ENCODE measurements at regions not wholly inside any gene's neighbourhood (a gene's known extent, or its start where the extent isn't known, plus 50 kb on each side); places are given as distances from the start of the nearest gene placed in this dataset.
"Not testable (repeated sequence)": the region's sequence is repeated elsewhere in the genome, so short reads cannot be mapped to it uniquely, and the experiment has no call there.

DNA sequence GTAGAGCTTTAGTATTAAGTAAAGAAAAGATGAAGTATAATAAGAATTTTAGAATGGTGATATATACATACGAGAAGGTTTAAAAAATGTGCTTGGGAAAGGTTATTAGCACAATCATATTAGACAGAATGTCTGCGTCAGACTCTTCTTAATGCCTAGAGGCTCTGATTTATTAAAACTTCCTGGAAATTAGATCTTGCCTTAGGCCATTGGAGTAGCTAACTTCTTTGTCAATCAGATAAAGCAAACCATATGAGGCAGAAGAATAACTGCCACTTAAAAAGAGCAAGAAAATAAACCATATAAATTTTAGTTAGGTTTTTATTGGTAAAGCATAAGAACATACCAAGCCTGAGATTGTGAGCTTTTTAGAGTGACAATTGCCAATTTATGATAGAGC is 309.1 kb downstream of the TLL1 start:
- DNase-seq (ENCODE audit: low read depth), result no peak

DNA sequence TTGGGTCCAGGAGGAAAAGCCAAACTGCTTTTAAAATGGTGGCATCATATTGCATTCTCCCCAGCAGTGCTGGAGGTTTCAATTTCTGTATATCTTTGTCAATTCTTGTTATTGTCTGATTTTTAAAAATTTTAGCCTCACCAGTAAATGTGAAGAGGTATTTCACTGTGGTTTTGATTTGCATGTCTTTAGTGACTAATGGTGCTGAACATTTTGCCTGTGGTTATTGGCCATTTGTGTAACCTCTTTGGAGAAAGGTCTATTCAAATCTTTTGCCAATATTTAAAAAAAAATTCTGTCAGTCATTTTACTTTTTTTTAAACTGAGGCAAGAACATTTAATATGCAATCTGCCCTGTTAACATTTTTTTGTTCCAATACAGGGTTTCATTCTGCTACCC is 322.1 kb downstream of the TLL1 start:
- DNase-seq (ENCODE audit: low read depth), result no peak
- H3K4me3 ChIP-seq (ENCODE audit: control insufficient read depth, low read depth, low read length), result no peak overlapping the region
- TF ChIP-seq, protein P1, sequence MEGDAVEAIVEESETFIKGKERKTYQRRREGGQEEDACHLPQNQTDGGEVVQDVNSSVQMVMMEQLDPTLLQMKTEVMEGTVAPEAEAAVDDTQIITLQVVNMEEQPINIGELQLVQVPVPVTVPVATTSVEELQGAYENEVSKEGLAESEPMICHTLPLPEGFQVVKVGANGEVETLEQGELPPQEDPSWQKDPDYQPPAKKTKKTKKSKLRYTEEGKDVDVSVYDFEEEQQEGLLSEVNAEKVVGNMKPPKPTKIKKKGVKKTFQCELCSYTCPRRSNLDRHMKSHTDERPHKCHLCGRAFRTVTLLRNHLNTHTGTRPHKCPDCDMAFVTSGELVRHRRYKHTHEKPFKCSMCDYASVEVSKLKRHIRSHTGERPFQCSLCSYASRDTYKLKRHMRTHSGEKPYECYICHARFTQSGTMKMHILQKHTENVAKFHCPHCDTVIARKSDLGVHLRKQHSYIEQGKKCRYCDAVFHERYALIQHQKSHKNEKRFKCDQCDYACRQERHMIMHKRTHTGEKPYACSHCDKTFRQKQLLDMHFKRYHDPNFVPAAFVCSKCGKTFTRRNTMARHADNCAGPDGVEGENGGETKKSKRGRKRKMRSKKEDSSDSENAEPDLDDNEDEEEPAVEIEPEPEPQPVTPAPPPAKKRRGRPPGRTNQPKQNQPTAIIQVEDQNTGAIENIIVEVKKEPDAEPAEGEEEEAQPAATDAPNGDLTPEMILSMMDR (IDR thresholded peaks at IDR 0.05; ENCODE audit: control insufficient read depth, insufficient read depth, low read depth, low read length, missing control alignments), result no peak

More for the DNA sequence above, 309.1 kb downstream of the TLL1 start:
- no peak overlapping the region for H3K4me3 ChIP-seq (ENCODE audit: control insufficient read depth, low read depth, low read length)
- TF ChIP-seq, protein P1 (IDR thresholded peaks at IDR 0.05; ENCODE audit: control insufficient read depth, insufficient read depth, low read depth, low read length, missing control alignments), result no peak

DNA sequence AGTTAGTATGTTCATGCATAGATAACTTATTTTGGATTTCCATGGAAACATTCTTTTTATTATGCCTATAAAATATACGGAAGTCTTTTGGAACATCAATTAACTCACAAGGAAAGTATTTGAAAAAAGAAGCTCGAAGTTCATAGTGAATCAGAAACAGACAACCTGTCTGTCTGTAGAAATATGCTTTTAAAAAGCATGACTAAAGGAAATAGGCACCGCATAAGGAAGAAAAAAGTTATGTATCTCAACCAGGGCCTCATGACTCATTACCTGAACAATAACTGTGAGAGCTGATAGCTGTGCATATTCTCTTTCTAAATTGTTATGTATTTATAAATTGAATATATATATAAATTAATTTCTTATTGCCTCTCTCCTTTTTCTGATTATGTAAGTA is 324.1 kb downstream of the TLL1 start:
- no peak for DNase-seq (ENCODE audit: low read depth)
- TF ChIP-seq, protein P1 (IDR thresholded peaks at IDR 0.05; ENCODE audit: control insufficient read depth, insufficient read depth, low read depth, low read length, missing control alignments), result no peak
- no peak overlapping the region for H3K4me3 ChIP-seq (ENCODE audit: control insufficient read depth, low read depth, low read length)

DNA sequence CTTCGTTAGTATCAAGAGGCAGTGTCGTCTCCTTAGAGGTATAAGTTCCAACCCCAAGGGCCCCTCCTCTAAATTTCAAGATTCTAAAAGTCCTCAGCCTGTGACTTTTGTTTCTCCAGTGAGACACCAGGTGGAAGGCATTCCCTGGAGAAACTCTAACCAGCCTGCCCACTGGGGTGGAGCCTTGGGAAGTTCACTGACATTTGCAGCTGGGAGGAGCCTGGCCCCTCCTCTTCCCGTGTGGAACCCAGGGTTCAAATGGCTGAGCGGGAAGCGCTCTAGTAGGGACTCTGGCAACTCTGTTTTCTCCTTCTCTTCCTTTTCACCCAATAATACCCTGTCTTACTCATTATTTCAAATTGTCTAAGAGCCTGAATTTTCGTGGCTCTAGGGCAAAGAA is 325.0 kb downstream of the TLL1 start:
- H3K4me3 ChIP-seq (ENCODE audit: control insufficient read depth, low read depth, low read length), result no peak overlapping the region
- no peak for DNase-seq (ENCODE audit: low read depth)
- TF ChIP-seq, protein P1 (IDR thresholded peaks at IDR 0.05; ENCODE audit: control insufficient read depth, insufficient read depth, low read depth, low read length, missing control alignments), result no peak

DNA sequence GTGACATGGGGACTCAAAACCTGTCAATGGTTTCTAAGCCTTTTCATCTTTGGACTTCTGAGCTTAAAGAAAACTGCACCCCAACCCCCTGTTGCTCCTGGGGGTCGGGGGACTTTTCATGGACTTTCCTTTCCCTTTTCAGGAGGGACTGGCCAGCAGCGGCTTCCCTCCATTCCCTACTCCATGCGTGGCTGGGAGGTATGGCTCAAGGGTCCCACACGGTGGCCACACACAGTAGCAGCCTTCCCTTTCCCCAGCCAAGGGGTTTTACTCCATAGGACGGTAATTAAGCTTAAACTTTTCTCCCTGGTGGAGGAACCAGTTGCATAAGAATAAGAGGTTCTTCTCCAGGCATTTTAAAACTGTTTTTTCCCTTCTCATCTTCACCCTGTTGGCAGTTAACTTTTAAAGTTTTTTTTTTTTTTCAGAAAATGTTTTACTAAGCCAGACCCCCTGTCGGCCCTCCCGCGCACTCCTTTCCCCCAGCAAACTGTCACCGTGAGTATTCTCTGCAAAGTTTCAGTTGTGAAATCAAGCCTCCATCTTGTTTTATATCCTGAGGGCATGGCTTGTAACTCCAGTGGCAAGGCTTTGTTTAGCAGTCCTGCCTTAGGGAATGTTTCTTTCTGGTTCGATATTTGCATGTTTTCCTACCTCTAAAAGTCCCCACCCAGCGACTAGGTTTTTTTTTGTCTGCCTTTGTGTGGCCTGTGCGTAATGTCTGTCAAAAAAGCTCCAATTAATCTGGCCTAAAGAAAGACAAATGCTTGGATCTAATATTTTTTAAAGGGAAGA is 325.7 kb downstream of the TLL1 start:
- TF ChIP-seq, protein P1 (IDR thresholded peaks at IDR 0.05; ENCODE audit: control insufficient read depth, insufficient read depth, low read depth, low read length, missing control alignments), result no peak
- H3K4me3 ChIP-seq (ENCODE audit: control insufficient read depth, low read depth, low read length), result peak overlapping the region; percentile 14
- DNase-seq (ENCODE audit: low read depth), result no peak

DNA sequence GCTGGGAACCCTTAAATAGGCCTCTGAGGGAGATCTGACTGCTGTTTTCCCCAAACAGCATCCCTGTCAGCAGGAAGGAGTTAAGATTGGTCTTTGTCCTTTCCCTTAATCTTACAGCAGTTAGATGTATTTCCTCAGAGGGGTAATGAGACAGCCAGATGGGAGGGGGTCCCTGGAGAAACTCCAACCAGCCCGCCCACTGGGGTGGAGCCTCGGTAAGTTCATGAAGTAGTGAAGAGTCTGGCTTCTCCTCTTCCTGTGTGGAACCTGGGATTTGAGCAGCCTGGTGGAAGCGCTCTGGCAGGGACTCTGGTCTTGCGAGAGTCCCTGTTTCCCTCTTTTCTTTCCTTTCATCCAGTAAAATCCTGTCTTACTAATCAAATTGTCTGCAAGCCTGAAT is 330.0 kb downstream of the TLL1 start:
- TF ChIP-seq, protein P1 (IDR thresholded peaks at IDR 0.05; ENCODE audit: control insufficient read depth, insufficient read depth, low read depth, low read length, missing control alignments), result no peak
- DNase-seq (ENCODE audit: low read depth), result no peak
- H3K4me3 ChIP-seq (ENCODE audit: control insufficient read depth, low read depth, low read length), result no peak overlapping the region

DNA sequence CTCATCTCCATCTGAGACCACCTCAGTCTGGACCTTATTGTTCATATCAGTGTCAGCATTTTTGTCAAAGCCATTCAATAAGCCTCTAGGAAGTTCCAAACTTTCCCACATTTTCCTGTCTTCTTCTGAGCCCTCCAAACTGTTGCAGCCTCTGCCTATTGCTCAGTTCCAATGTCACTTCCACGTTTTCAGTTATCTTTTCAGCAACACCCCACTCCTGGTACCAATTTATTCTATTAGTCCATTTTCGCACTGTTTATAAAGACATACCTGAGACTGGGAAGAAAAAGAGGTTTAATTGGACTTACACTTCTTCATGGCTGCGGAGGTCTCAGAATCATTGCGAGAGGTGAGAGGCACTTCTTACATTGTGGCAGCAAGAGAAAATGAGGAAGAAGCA is 339.3 kb downstream of the TLL1 start:
- H3K4me3 ChIP-seq (ENCODE audit: control insufficient read depth, low read depth, low read length); DNase-seq (ENCODE audit: low read depth): not testable (repeated sequence)
